Sciatic nerve (tissue), 2 donors: ENCODE measurements at regions not wholly inside any gene's neighbourhood (a gene's known extent, or its start where the extent isn't known, plus 50 kb on each side); places are given as distances from the start of the nearest gene placed in this dataset.

Source experiments
- ATAC-seq: fragments of 200-7000 bp; cut with Tn5 transposase; one replicate; pipeline ENCODE4 v1.9.1; 2020; ENCODE audit warnings: mild to moderate bottlenecking, moderate library complexity
- DNase-seq: peaks from one replicate; pipeline ENCODE4 v3.0.0-alpha.2; 2020; ENCODE audit warnings: low spot score
- intact Hi-C: fragments of 100-400 bp; cut with DNase I; formaldehyde crosslinking; loops from one replicate; pipeline ENCODE4 v1.14.2; 2022
- donor health status: DM: no; HTN: no; CAD: no.
- donor health status: DM: no; HTN: no; CAD: no.

- intact Hi-C loops: no loop called here
- no peak for DNase-seq
- ATAC-seq: no peak
These were observed 129.0 kb downstream of the ASCL1 start for GRCh38 chr12:103086471-103086870.

GRCh38 chr12:103093499-103094106 is 136.1 kb downstream of the ASCL1 start:
- no peak for ATAC-seq
- intact Hi-C loops: no loop called here
- DNase-seq: no peak

- DNase-seq (no peak), ATAC-seq (no peak)
- intact Hi-C loops: no loop called here
These were observed 140.0 kb downstream of the ASCL1 start for GRCh38 chr12:103097496-103097895.

GRCh38 chr12:103100257-103100831 is 142.9 kb downstream of the ASCL1 start:
- ATAC-seq (no peak), DNase-seq (no peak)
- intact Hi-C loops: no loop called here

DNA sequence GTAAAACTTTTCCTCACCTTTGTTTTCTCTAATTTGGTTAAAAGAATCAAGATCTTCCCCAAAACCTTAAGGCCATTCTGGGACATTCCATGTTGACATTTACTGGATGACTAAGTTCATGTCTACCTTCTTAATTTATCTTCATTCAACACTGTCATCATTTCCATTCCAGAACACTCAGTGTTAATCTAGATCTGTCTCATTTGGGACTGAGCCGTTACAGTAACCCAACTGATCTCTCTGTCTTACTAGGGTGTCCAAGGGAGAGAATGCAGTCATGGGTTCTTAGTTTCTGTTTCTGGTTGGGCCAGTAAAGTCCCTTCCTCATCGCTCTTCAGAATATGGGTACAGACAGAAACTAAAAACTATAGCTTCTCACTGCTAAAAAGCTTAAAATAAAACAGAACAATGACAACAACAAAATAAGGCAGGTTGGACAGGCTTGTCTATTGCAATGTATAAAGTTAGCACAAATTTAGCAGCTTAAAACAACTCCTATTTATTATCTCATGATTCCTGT is 144.8 kb downstream of the ASCL1 start:
- ATAC-seq (no peak), DNase-seq (no peak)
- intact Hi-C loops: no loop called here

- no peak for DNase-seq
- no peak for ATAC-seq
- intact Hi-C loops: no loop called here
These were observed 148.6 kb downstream of the ASCL1 start for GRCh38 chr12:103105971-103106597.

GRCh38 chr12:103109861-103110260 is 152.4 kb downstream of the ASCL1 start:
- no peak for DNase-seq
- no peak for ATAC-seq
- intact Hi-C loops: no loop called here

DNA sequence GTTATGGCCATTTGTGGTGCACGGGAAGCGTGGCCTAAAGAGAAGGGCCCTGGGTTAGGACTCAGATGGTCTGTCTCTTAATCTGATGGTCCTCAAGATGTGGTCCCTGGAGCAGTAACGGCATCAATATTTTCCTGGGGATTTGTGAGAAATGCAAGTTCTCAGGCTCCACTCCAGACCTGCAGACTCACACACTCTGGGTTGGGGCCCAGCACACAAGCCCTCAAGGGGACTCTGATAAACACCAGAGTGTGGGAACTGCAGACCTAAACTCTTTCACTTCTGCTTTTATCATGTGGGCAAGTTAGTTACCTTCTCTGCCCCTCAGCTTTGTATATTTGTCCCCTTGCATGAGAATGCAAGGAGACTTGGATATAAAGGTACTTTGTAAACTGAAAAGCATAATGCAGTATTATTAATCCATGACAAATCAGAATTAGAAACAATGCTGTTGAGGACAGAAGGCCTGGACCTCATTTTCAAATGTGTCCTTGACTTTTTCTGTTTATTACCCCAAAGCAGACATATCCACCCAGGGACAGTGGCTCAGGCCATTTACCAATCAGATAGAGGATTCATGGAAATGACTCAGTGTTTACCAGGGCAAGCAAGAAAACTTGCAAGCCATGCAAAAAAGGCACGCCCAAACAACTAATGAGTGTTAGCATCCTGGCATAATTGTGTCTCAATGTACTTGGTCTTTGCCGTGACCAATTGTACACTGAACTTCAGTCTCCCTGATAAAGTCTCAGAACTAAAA is 157.0 kb downstream of the ASCL1 start:
- DNase-seq: no peak
- intact Hi-C loops: no loop called here
- ATAC-seq: no peak

DNA sequence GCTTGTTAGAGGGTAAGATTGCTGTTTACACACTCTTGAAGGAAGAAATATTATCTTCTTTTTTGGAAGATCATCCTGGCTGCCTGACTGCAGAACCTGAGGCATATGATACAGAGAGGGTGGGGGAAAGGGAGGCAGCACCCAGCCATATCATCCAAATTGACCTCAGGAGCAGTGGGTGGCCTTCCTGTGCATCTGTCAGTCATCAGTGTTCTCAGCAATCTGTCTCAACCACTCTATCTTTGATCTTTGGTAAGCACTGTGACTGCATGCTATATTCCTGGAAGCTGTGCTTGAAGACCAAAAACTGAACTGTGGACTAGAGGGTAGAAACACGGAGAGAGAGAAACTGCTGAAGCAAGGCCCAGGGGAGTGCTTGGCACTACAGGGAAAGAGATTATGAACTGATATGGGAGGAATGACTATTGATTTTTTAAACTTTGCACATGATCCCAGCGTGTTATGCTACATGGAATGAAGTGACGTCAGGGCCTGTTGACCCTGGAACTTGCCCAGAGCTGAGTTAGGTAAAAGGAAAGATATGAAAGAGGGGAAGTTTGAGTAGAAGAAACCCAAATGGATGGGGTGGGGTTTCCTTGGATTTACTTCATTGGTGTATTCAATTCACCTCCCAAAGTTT is 171.5 kb downstream of the ASCL1 start:
- no peak for ATAC-seq
- intact Hi-C loops: no loop called here
- no peak for DNase-seq

- ATAC-seq (no peak), DNase-seq (no peak)
- intact Hi-C loops: no loop called here
These were observed 173.1 kb downstream of the ASCL1 start for GRCh38 chr12:103130564-103130963.

GRCh38 chr12:103138538-103138937 is 181.1 kb downstream of the ASCL1 start:
- DNase-seq (no peak), ATAC-seq (no peak)
- intact Hi-C loops: no loop called here

GRCh38 chr12:103139876-103140275 is 182.4 kb downstream of the ASCL1 start:
- no peak for ATAC-seq
- intact Hi-C loops: no loop called here

GRCh38 chr12:103140286-103140685 is 182.8 kb downstream of the ASCL1 start:
- no peak for ATAC-seq
- DNase-seq: no peak
- intact Hi-C loops: no loop called here

More at GRCh38 chr12:103139876-103140275, 182.4 kb downstream of the ASCL1 start:
- no peak for DNase-seq

DNA sequence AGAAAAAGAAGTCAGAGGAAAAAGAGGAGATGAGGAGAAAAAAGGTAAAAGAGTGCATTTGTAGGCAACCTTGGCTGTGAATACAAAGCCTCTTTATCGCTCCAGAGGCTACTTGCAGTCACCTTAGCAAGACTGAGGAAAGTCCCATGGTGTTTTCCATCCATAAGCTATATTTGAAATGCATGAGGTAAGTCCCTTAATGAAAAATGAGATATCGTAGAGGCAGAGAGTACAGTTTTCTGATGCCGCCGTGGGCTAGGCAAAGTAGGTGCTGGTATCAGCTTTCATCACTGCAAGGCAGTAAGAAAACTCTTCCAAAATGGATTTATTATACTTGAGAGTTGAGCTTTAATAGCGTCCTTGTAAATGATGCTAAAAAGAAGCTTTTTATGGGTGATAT is 186.8 kb downstream of the ASCL1 start:
- no peak for DNase-seq
- intact Hi-C loops: no loop called here
- no peak for ATAC-seq

GRCh38 chr12:103160622-103161021 is 203.1 kb downstream of the ASCL1 start:
- intact Hi-C loops: no loop called here
- no peak for DNase-seq
- ATAC-seq: no peak

DNA sequence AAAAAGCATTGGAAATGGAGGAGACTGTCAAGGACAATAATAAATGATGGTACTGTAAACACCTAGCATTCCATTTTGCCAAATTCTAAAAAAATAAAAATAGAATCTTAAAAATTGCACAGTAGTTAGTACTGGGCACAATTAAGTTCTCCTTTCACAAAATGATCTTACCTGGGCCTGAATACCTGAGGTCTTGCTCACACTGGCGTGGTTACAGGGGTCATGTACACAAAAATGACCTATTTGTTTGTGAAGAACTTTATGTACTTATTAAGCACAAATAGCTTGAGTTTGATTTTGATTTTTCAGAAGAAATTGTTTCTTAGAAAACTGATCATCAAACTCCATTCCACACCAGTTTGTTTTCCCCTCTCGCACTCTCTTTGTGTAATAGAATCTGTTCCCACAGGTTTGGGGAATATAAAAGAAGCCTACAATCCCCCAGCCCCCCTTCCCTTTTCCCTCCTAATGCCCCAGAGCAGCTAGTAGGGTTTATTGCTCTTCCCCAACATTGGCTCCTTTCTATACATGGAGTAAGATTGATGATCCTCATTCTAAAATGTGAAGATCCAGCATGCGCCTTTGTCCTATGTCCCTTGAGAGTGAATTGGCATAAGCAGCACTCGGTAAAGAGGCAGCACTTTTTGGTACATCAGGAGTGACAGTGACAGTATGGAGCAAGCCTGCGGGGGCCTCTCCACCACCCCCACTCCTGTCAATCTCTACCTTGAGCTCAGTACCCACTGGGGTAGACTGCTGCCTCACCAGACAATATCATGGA is 204.3 kb downstream of the ASCL1 start:
- intact Hi-C loops: no loop called here
- DNase-seq (no peak), ATAC-seq (no peak)

DNA sequence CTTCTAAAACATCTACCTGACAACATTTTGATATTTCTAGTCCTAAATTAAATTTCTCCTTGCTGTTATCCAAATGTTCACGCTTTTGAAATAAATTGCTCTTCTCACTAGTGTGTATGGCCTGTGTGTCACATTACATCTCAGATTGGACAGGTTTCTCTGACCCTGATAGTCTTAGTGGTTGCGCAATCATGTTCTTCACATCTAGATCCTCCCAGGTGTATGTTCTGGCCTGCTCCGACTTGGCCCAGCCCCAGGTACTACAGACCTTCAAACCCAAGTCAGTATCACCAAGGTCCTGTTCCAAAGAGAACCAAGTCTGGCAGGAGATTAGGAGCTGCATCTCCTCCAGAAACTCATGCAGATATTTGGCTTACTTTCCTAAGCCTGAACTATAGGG is 209.5 kb downstream of the ASCL1 start:
- intact Hi-C loops: no loop called here
- DNase-seq: no peak
- ATAC-seq: no peak

DNA sequence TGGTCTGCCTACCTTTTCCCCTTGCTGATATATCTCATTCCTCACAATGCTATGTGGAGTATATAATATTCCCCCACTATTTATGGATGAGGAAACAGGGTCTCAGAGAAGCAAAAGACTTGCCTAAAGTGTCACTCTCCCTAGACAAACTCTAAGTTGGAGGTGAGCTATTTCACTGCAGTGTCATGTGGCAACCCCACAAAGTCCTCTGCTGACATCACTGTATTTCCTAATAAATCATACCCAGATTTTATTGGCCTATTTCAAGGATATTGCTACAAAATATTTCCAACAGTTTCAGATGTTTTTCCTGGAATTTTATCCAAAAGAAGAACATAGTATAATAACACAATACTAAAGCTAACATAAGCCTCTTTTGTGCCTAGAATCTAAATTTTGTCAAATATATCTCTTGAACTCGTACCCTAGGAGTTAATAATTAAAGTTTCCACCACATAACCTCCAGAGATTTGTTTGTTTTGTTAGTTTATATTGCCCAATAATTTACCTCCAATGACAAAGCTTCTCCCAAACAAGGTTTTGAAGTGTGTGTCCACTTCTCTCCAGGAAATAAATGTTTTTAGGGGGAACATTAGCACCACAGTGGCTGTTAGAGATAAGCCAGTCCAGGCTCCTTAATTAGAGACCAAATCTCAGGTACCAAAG is 215.1 kb downstream of the ASCL1 start:
- ATAC-seq (no peak), DNase-seq (no peak)
- intact Hi-C loops: no loop called here
